HUES6 (cell line): ENCODE measurements at regions not wholly inside any gene's neighbourhood (a gene's known extent, or its start where the extent isn't known, plus 50 kb on each side); places are given as distances from the start of the nearest gene placed in this dataset.

Source experiments
- H3K27ac ChIP-seq: 2 replicates; pipeline ENCODE4 v1.7.0; 2013; ENCODE audit warnings: low read depth, mild to moderate bottlenecking, low read length, inconsistent platforms
- H3K27me3 ChIP-seq: 2 replicates; pipeline ENCODE4 v1.6.1; 2013; ENCODE audit warnings: low read length; ENCODE audit not compliant: control insufficient read depth, insufficient read depth
- H3K36me3 ChIP-seq: 2 replicates; pipeline ENCODE4 v1.6.1; 2013; ENCODE audit warnings: low read length; ENCODE audit not compliant: control insufficient read depth, insufficient read depth
- H3K4me1 ChIP-seq: 2 replicates; pipeline ENCODE4 v1.6.1; 2013; ENCODE audit warnings: low read length; ENCODE audit not compliant: control insufficient read depth, insufficient read depth
- H3K4me3 ChIP-seq: 2 replicates; pipeline ENCODE4 v1.5.1; 2013; ENCODE audit warnings: low read depth, low read length
- H3K9ac ChIP-seq: one replicate; pipeline ENCODE4 v1.6.1; 2013; ENCODE audit warnings: mild to moderate bottlenecking, low read length
- H3K9me3 ChIP-seq: 2 replicates; pipeline ENCODE4 v1.6.1; 2013; ENCODE audit warnings: low read depth, low read length; ENCODE audit not compliant: control insufficient read depth, insufficient read depth

- Histone ChIP-seq H3K36me3 (no peaks in the 10 kb centered on the region), H3K27me3 (no peaks in the 10 kb centered on the region), H3K4me1 (peaks cover 17% of the 10 kb centered on the region), H3K9me3 (no peaks in the 10 kb centered on the region), H3K4me3 (no peak overlapping the region), H3K9ac (no peak overlapping the region), H3K27ac (no peak overlapping the region)
Measured at GRCh38 chr9:13716601-13717321, 437.3 kb upstream of the MPDZ start.

- H3K9ac ChIP-seq, result no peak overlapping the region
- no peak overlapping the region for H3K27ac ChIP-seq
Measured at GRCh38 chr9:13716090-13716489, 436.6 kb upstream of the MPDZ start.

GRCh38 chr9:13715430-13715829 is 435.9 kb upstream of the MPDZ start:
- Histone ChIP-seq H3K4me3 (no peak overlapping the region), H3K27me3 (no peaks in the 10 kb centered on the region), H3K9me3 (no peaks in the 10 kb centered on the region), H3K9ac (no peak overlapping the region), H3K27ac (no peak overlapping the region), H3K4me1 (peaks cover 17% of the 10 kb centered on the region), H3K36me3 (no peaks in the 10 kb centered on the region)

More at GRCh38 chr9:13716090-13716489, 436.6 kb upstream of the MPDZ start:
- Histone ChIP-seq H3K4me3 (no peak overlapping the region), H3K27me3 (no peaks in the 10 kb centered on the region), H3K4me1 (peaks cover 17% of the 10 kb centered on the region), H3K9me3 (no peaks in the 10 kb centered on the region), H3K36me3 (no peaks in the 10 kb centered on the region)

- Histone ChIP-seq H3K9me3 (no peaks in the 10 kb centered on the region), H3K4me3 (no peak overlapping the region), H3K4me1 (peaks cover 11% of the 10 kb centered on the region; the same call in 1 of the 2 replicates), H3K9ac (no peak overlapping the region), H3K27me3 (no peaks in the 10 kb centered on the region), H3K36me3 (no peaks in the 10 kb centered on the region), H3K27ac (no peak overlapping the region)
Measured at GRCh38 chr9:13707612-13708576, 428.4 kb upstream of the MPDZ start.

GRCh38 chr9:13705918-13706317 is 426.4 kb upstream of the MPDZ start:
- H3K9ac ChIP-seq, result no peak overlapping the region
- peaks cover 11% of the 10 kb centered on the region; the same call in 1 of the 2 replicates for H3K4me1 ChIP-seq
- no peak overlapping the region for H3K4me3 ChIP-seq
- H3K27ac ChIP-seq, result no peak overlapping the region
- H3K36me3 ChIP-seq, result no peaks in the 10 kb centered on the region
- H3K9me3 ChIP-seq, result no peaks in the 10 kb centered on the region
- no peaks in the 10 kb centered on the region for H3K27me3 ChIP-seq

GRCh38 chr9:13705373-13705772 is 425.9 kb upstream of the MPDZ start:
- Histone ChIP-seq H3K9me3 (no peaks in the 10 kb centered on the region), H3K4me1 (peaks cover 11% of the 10 kb centered on the region; the same call in 1 of the 2 replicates), H3K4me3 (no peak overlapping the region), H3K9ac (no peak overlapping the region), H3K36me3 (no peaks in the 10 kb centered on the region), H3K27ac (no peak overlapping the region), H3K27me3 (no peaks in the 10 kb centered on the region)

- Histone ChIP-seq H3K9ac (no peak overlapping the region), H3K27me3 (no peaks in the 10 kb centered on the region), H3K4me1 (peaks cover 9% of the 10 kb centered on the region), H3K4me3 (no peak overlapping the region), H3K27ac (no peak overlapping the region), H3K36me3 (no peaks in the 10 kb centered on the region), H3K9me3 (peaks cover 16% of the 10 kb centered on the region; the same call in 1 of the 2 replicates)
Measured at GRCh38 chr9:13690595-13690994, 411.1 kb upstream of the MPDZ start.

GRCh38 chr9:13689925-13690324 is 410.4 kb upstream of the MPDZ start:
- Histone ChIP-seq H3K27me3 (no peaks in the 10 kb centered on the region), H3K36me3 (no peaks in the 10 kb centered on the region), H3K27ac (no peak overlapping the region), H3K4me3 (no peak overlapping the region), H3K9ac (no peak overlapping the region), H3K4me1 (peaks cover 9% of the 10 kb centered on the region), H3K9me3 (peaks cover 16% of the 10 kb centered on the region; the same call in 1 of the 2 replicates)

GRCh38 chr9:13688990-13689600 is 409.6 kb upstream of the MPDZ start:
- Histone ChIP-seq H3K36me3 (no peaks in the 10 kb centered on the region), H3K27me3 (no peaks in the 10 kb centered on the region), H3K9ac (no peak overlapping the region), H3K4me1 (peaks cover 9% of the 10 kb centered on the region), H3K4me3 (no peak overlapping the region), H3K9me3 (peaks cover 16% of the 10 kb centered on the region; the same call in 1 of the 2 replicates), H3K27ac (no peak overlapping the region)

- peaks cover 16% of the 10 kb centered on the region; the same call in 1 of the 2 replicates for H3K9me3 ChIP-seq
- H3K27ac ChIP-seq, result peak overlapping the region; percentile 22; the same call in 1 of the 2 replicates
- H3K36me3 ChIP-seq, result no peaks in the 10 kb centered on the region
- no peak overlapping the region for H3K4me3 ChIP-seq
- no peaks in the 10 kb centered on the region for H3K27me3 ChIP-seq
- H3K9ac ChIP-seq, result no peak overlapping the region
- H3K4me1 ChIP-seq, result peaks cover 9% of the 10 kb centered on the region
Measured at GRCh38 chr9:13688223-13688989, 408.9 kb upstream of the MPDZ start.
